Middle frontal gyrus (tissue), 1 donor: ENCODE measurements at regions not wholly inside any gene's neighbourhood (a gene's known extent, or its start where the extent isn't known, plus 50 kb on each side); places are given as distances from the start of the nearest gene placed in this dataset.

Experiments
- DNase-seq: peaks from one replicate; pipeline ENCODE4 v3.0.0-alpha.2; 2015; ENCODE audit warnings: low spot score; ENCODE audit errors: extremely low spot score

- DNase-seq = no peak
These were observed 461.6 kb downstream of the BUD13 start for GRCh38 chr11:116311206-116311605.

GRCh38 chr11:116310698-116311097 lies 462.1 kb downstream of the BUD13 start:
- no peak for DNase-seq

GRCh38 chr11:116310226-116310625 lies 462.6 kb downstream of the BUD13 start:
- DNase-seq = no peak

GRCh38 chr11:116309446-116309845 lies 463.3 kb downstream of the BUD13 start:
- no peak for DNase-seq

- DNase-seq = no peak
These were observed 470.0 kb downstream of the BUD13 start for GRCh38 chr11:116302756-116303155.

- DNase-seq = no peak
These were observed 471.6 kb downstream of the BUD13 start for GRCh38 chr11:116301141-116301540.

GRCh38 chr11:116300232-116300631 lies 472.6 kb downstream of the BUD13 start:
- no peak for DNase-seq

GRCh38 chr11:116294630-116295029 lies 478.2 kb downstream of the BUD13 start:
- DNase-seq = no peak

GRCh38 chr11:116287866-116288265 lies 484.9 kb downstream of the BUD13 start:
- no peak for DNase-seq

- DNase-seq = no peak
These were observed 487.8 kb downstream of the BUD13 start for GRCh38 chr11:116285026-116285425.

GRCh38 chr11:116283300-116283699 lies 489.5 kb downstream of the BUD13 start:
- DNase-seq = no peak

- DNase-seq = no peak
These were observed 490.3 kb downstream of the BUD13 start for GRCh38 chr11:116282481-116282880.

GRCh38 chr11:116281173-116282160 lies 491.3 kb downstream of the BUD13 start:
- DNase-seq = no peak

- no peak for DNase-seq
These were observed 493.3 kb downstream of the BUD13 start for GRCh38 chr11:116279511-116279910.

GRCh38 chr11:116278076-116278475 lies 494.7 kb downstream of the BUD13 start:
- DNase-seq = no peak

- DNase-seq = no peak
These were observed 496.4 kb downstream of the BUD13 start for GRCh38 chr11:116276051-116277044.

- no peak for DNase-seq
These were observed 497.2 kb downstream of the BUD13 start for GRCh38 chr11:116275635-116276034.

- no peak for DNase-seq
These were observed 498.3 kb downstream of the BUD13 start for GRCh38 chr11:116274521-116274920.

GRCh38 chr11:116272181-116272789 lies 500.5 kb downstream of the BUD13 start:
- DNase-seq = no peak

GRCh38 chr11:116271479-116271878 lies 501.3 kb downstream of the BUD13 start:
- no peak for DNase-seq

- DNase-seq = no peak
These were observed 505.6 kb downstream of the BUD13 start for GRCh38 chr11:116267146-116267545.
